Tibial nerve (tissue), 3 donors: ENCODE measurements at regions not wholly inside any gene's neighbourhood (a gene's known extent, or its start where the extent isn't known, plus 50 kb on each side); places are given as distances from the start of the nearest gene placed in this dataset.

Experiments used
- CTCF ChIP-seq, 5 experiments: fragments of 200-600 bp in 3 of 5; fragments of 450-650 bp in 2 of 5; sonication (generic) in 3 of 5; IDR thresholded peaks; one replicate each; pipeline ENCODE4 v1.5.1; 2016 to 2019; ENCODE audit warnings: antibody characterized with exemption in 5 of 5, mild to moderate bottlenecking in 3 of 5, moderate library complexity in 2 of 5
- POLR2A ChIP-seq, 2 donors: fragments of 450-650 bp; IDR thresholded peaks; one replicate each; pipeline ENCODE4 v1.6.1; 2017; ENCODE audit warnings: antibody characterized with exemption in 2 of 2, mild to moderate bottlenecking in 2 of 2, moderate library complexity in 2 of 2

DNA sequence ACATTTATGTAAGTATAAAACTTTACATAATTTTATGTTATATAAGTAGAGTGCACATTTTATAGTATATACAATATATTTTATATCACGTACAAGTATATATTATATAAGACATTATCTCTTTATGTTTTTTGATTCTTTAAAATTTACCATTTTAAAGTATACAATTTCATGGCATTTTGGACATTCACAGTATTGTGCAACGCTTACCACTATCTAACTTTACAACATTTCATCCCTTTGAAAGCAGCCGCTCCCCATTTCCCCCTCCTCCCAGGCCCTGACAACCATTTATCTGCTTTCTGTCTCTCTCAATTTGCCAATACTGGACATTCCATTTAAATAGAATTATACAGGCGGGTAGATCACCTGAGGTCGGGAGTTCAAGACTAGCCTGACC is 512.5 kb downstream of the TSN start:
- no peak for TF ChIP-seq CTCF (IDR thresholded peaks at IDR 0.05)
- no peak for TF ChIP-seq POLR2A (IDR thresholded peaks at IDR 0.05)
